MM.1S (cell line): ENCODE measurements at regions not wholly inside any gene's neighbourhood (a gene's known extent, or its start where the extent isn't known, plus 50 kb on each side); places are given as distances from the start of the nearest gene placed in this dataset.

Experiments
- DNase-seq: peaks from one replicate; pipeline ENCODE4 v3.0.0-alpha.2; 2015
- H2AFZ ChIP-seq: fragments of 300-600 bp; sonication (generic); 2 replicates; pipeline ENCODE4 v1.6.0; 2016; ENCODE audit warnings: antibody characterized with exemption, low read length
- H3F3A ChIP-seq: fragments of 300-600 bp; sonication (generic); 2 replicates; pipeline ENCODE4 v1.6.1; 2016; ENCODE audit warnings: mild to moderate bottlenecking, antibody characterized with exemption, low read length, moderate library complexity, mixed read lengths; ENCODE audit not compliant: insufficient read depth
- H3K27ac ChIP-seq: fragments of 300-600 bp; sonication (generic); 2 replicates; pipeline ENCODE4 v1.5.1; 2016; ENCODE audit warnings: mild to moderate bottlenecking, low read length
- H3K27me3 ChIP-seq: fragments of 300-600 bp; sonication (generic); replicated peaks from 2 replicates; pipeline ENCODE4 v1.6.0; 2016; ENCODE audit warnings: low read length; ENCODE audit not compliant: insufficient read depth
- H3K36me3 ChIP-seq: fragments of 300-600 bp; sonication (generic); replicated peaks from 2 replicates; pipeline ENCODE4 v1.6.1; 2016; ENCODE audit warnings: mild to moderate bottlenecking, low read length, mixed read lengths; ENCODE audit not compliant: insufficient read depth
- H3K4me1 ChIP-seq: fragments of 300-600 bp; sonication (generic); 2 replicates; pipeline ENCODE4 v1.6.1; 2016; ENCODE audit warnings: low read length, mixed read lengths
- H3K4me2 ChIP-seq: fragments of 300-600 bp; sonication (generic); 2 replicates; pipeline ENCODE4 v1.6.0; 2016; ENCODE audit warnings: low read depth, low read length
- H3K4me3 ChIP-seq: fragments of 300-600 bp; sonication (generic); 2 replicates; pipeline ENCODE4 v1.5.1; 2016; ENCODE audit warnings: low read length, mixed read lengths
- H3K79me2 ChIP-seq: fragments of 300-600 bp; sonication (generic); 2 replicates; pipeline ENCODE4 v1.6.1; 2016; ENCODE audit warnings: mixed run types, low read length, mixed read lengths
- H3K9ac ChIP-seq: fragments of 300-600 bp; sonication (generic); 2 replicates; pipeline ENCODE4 v1.6.1; 2016; ENCODE audit warnings: low read length, mixed read lengths
- H3K9me2 ChIP-seq: fragments of 300-600 bp; sonication (generic); replicated peaks from 2 replicates; pipeline ENCODE4 v1.6.1; 2016; ENCODE audit warnings: mild to moderate bottlenecking, low read length, mixed read lengths; ENCODE audit not compliant: insufficient read depth
- H3K9me3 ChIP-seq: fragments of 300-600 bp; sonication (generic); replicated peaks from 2 replicates; pipeline ENCODE4 v1.6.1; 2016; ENCODE audit warnings: mild to moderate bottlenecking, low read length, mixed read lengths; ENCODE audit not compliant: insufficient read depth
- H4K20me1 ChIP-seq: fragments of 300-600 bp; sonication (generic); 2 replicates; pipeline ENCODE4 v1.6.1; 2016; ENCODE audit warnings: mild to moderate bottlenecking, low read length, moderate library complexity, mixed read lengths; ENCODE audit not compliant: insufficient read depth
- CTCF ChIP-seq: fragments of 300-600 bp; sonication (generic); IDR thresholded peaks from 2 replicates; pipeline ENCODE4 v1.5.1; 2016; ENCODE audit warnings: antibody characterized with exemption, low read length, mixed read lengths
- EZH2 ChIP-seq: fragments of 300-600 bp; sonication (generic); optimal IDR thresholded peaks from 2 replicates; pipeline ENCODE3; 2017; ENCODE audit warnings: low read depth, mild to moderate bottlenecking, antibody characterized with exemption, low read length, mixed read lengths
- EZH2phosphoT487 ChIP-seq: fragments of 300-600 bp; sonication (generic); IDR thresholded peaks from 2 replicates; pipeline ENCODE4 v1.6.1; 2018; ENCODE audit warnings: antibody characterized with exemption, low read length

GRCh38 chr2:5173876-5174535 is 518.2 kb upstream of the SOX11 start:
- no peak overlapping the region for H3K4me2 ChIP-seq
- H3K9ac ChIP-seq, result no peak overlapping the region
- DNase-seq, result no peak
- no peaks in the 10 kb centered on the region for H3K27me3 ChIP-seq
- H3K36me3 ChIP-seq, result no peaks in the 10 kb centered on the region
- no peak for TF ChIP-seq CTCF
- no peak for TF ChIP-seq EZH2phosphoT487
- TF ChIP-seq EZH2, result no peak
- H3K9me2 ChIP-seq, result no peaks in the 10 kb centered on the region
- no peaks in the 10 kb centered on the region for H4K20me1 ChIP-seq
- no peaks in the 10 kb centered on the region; the same call in 1 of the 2 replicates for H3F3A ChIP-seq
- H3K79me2 ChIP-seq, result no peaks in the 10 kb centered on the region
- no peak overlapping the region for H3K4me3 ChIP-seq
- no peaks in the 10 kb centered on the region for H3K4me1 ChIP-seq
- no peak overlapping the region for H3K27ac ChIP-seq
- H3K9me3 ChIP-seq, result no peaks in the 10 kb centered on the region
- H2AFZ ChIP-seq, result no peak overlapping the region

- H3K79me2 ChIP-seq, result no peaks in the 10 kb centered on the region
- H3F3A ChIP-seq, result no peaks in the 10 kb centered on the region; the same call in 1 of the 2 replicates
- no peaks in the 10 kb centered on the region for H3K27me3 ChIP-seq
- no peaks in the 10 kb centered on the region for H3K9me3 ChIP-seq
- no peak overlapping the region for H2AFZ ChIP-seq
- H3K4me3 ChIP-seq, result no peak overlapping the region
- no peak overlapping the region for H3K27ac ChIP-seq
- H3K4me1 ChIP-seq, result no peaks in the 10 kb centered on the region
- H3K4me2 ChIP-seq, result no peak overlapping the region
- H4K20me1 ChIP-seq, result no peaks in the 10 kb centered on the region
- TF ChIP-seq EZH2 (no peak), EZH2phosphoT487 (no peak), CTCF (no peak)
- no peak for DNase-seq
- H3K9me2 ChIP-seq, result no peaks in the 10 kb centered on the region
- no peak overlapping the region for H3K9ac ChIP-seq
- no peaks in the 10 kb centered on the region for H3K36me3 ChIP-seq
Observed at GRCh38 chr2:5175231-5175630, 517.0 kb upstream of the SOX11 start.

GRCh38 chr2:5176764-5177163 is 515.4 kb upstream of the SOX11 start:
- no peak overlapping the region for H2AFZ ChIP-seq
- no peak overlapping the region for H3K9ac ChIP-seq
- no peaks in the 10 kb centered on the region for H3K79me2 ChIP-seq
- H3K4me3 ChIP-seq, result no peak overlapping the region
- no peaks in the 10 kb centered on the region; the same call in 1 of the 2 replicates for H3F3A ChIP-seq
- no peak for DNase-seq
- no peak overlapping the region for H3K4me2 ChIP-seq
- no peaks in the 10 kb centered on the region for H3K9me2 ChIP-seq
- H3K27me3 ChIP-seq, result no peaks in the 10 kb centered on the region
- TF ChIP-seq CTCF (no peak), EZH2 (no peak), EZH2phosphoT487 (no peak)
- H3K9me3 ChIP-seq, result no peaks in the 10 kb centered on the region
- no peaks in the 10 kb centered on the region for H3K36me3 ChIP-seq
- H3K4me1 ChIP-seq, result no peaks in the 10 kb centered on the region
- no peaks in the 10 kb centered on the region for H4K20me1 ChIP-seq
- H3K27ac ChIP-seq, result no peak overlapping the region
